COR-L47 (cell line): ENCODE measurements at regions not wholly inside any gene's neighbourhood (a gene's known extent, or its start where the extent isn't known, plus 50 kb on each side); places are given as distances from the start of the nearest gene placed in this dataset.

Source experiments
- DNase-seq: peaks from one replicate; lab custom pipeline; 2025; lab: John Stamatoyannopoulos, UW

- DNase-seq = no peak
These were observed 63.0 kb downstream of the C5orf15 start for GRCh38 chr5:133905424-133905823.

- DNase-seq = no peak
These were observed 63.8 kb downstream of the C5orf15 start for GRCh38 chr5:133904641-133905040.

- no peak for DNase-seq
These were observed 65.8 kb downstream of the C5orf15 start for GRCh38 chr5:133902511-133903118.

- DNase-seq = no peak
These were observed 67.7 kb downstream of the C5orf15 start for GRCh38 chr5:133900534-133901270.

GRCh38 chr5:133899506-133899905 is 68.9 kb downstream of the C5orf15 start:
- DNase-seq = no peak

- no peak for DNase-seq
These were observed 70.0 kb downstream of the C5orf15 start for GRCh38 chr5:133898440-133898839.

GRCh38 chr5:133897431-133897830 is 71.0 kb downstream of the C5orf15 start:
- DNase-seq = no peak

GRCh38 chr5:133896873-133897272 is 71.6 kb downstream of the C5orf15 start:
- DNase-seq = no peak

- no peak for DNase-seq
These were observed 72.2 kb downstream of the C5orf15 start for GRCh38 chr5:133895979-133896845.

- DNase-seq = no peak
These were observed 74.3 kb downstream of the C5orf15 start for GRCh38 chr5:133894143-133894542.

- DNase-seq = no peak
These were observed 75.7 kb downstream of the C5orf15 start for GRCh38 chr5:133892774-133893173.

GRCh38 chr5:133892306-133892705 is 76.1 kb downstream of the C5orf15 start:
- DNase-seq = no peak

GRCh38 chr5:133891390-133891789 is 77.0 kb downstream of the C5orf15 start:
- no peak for DNase-seq

GRCh38 chr5:133890776-133891280 is 77.6 kb downstream of the C5orf15 start:
- no peak for DNase-seq

- no peak for DNase-seq
These were observed 78.1 kb downstream of the C5orf15 start for GRCh38 chr5:133890314-133890713.

GRCh38 chr5:133889271-133889905 is 79.0 kb downstream of the C5orf15 start:
- DNase-seq = no peak

GRCh38 chr5:133888625-133888991 is 79.8 kb downstream of the C5orf15 start:
- no peak for DNase-seq

GRCh38 chr5:133885566-133885965 is 82.9 kb downstream of the C5orf15 start:
- DNase-seq = no peak

GRCh38 chr5:133884569-133885311 is 83.7 kb downstream of the C5orf15 start:
- no peak for DNase-seq

- no peak for DNase-seq
These were observed 84.5 kb downstream of the C5orf15 start for GRCh38 chr5:133883916-133884315.

- DNase-seq = no peak
These were observed 85.6 kb downstream of the C5orf15 start for GRCh38 chr5:133882846-133883245.

- DNase-seq = no peak
These were observed 86.1 kb downstream of the C5orf15 start for GRCh38 chr5:133882389-133882695.
